Tibial nerve (tissue), 4 donors: ENCODE measurements at regions not wholly inside any gene's neighbourhood (a gene's known extent, or its start where the extent isn't known, plus 50 kb on each side); places are given as distances from the start of the nearest gene placed in this dataset.

Experiments used
- DNase-seq, 2 donors: peaks; one replicate each; pipeline ENCODE4 v3.0.0-alpha.2; 2019; ENCODE audit warnings: low spot score in 2 of 2
- H3K27ac ChIP-seq, 4 donors: fragments of 200-600 bp; sonication (generic) in 3 of 4; one replicate each; pipeline ENCODE4 v1.5.1; 2017 to 2019; ENCODE audit warnings: mild to moderate bottlenecking in 1 of 4
- H3K27me3 ChIP-seq, 2 donors: fragments of 200-600 bp; sonication (generic) in 1 of 2; one replicate each; pipeline versions ENCODE4 v1.5.1 to v1.6.0; 2017 to 2019
- H3K36me3 ChIP-seq, 3 donors: fragments of 200-600 bp; sonication (generic); one replicate each; pipeline ENCODE4 v1.5.1; 2018 to 2019
- H3K4me1 ChIP-seq, 4 donors: fragments of 200-600 bp; sonication (generic) in 3 of 4; one replicate each; pipeline ENCODE4 v1.5.1; 2017 to 2019
- H3K4me3 ChIP-seq, 4 donors: fragments of 200-600 bp; sonication (generic) in 3 of 4; one replicate each; pipeline ENCODE4 v1.5.1; 2017 to 2019; ENCODE audit warnings: mild to moderate bottlenecking in 1 of 4, moderate library complexity in 1 of 4
- H3K9me3 ChIP-seq, 4 donors: fragments of 200-600 bp; sonication (generic) in 3 of 4; one replicate each; pipeline ENCODE4 v1.5.1; 2017 to 2019
- CTCF ChIP-seq, 5 experiments: fragments of 200-600 bp in 3 of 5; fragments of 450-650 bp in 2 of 5; sonication (generic) in 3 of 5; IDR thresholded peaks; one replicate each; pipeline ENCODE4 v1.5.1; 2016 to 2019; ENCODE audit warnings: antibody characterized with exemption in 5 of 5, mild to moderate bottlenecking in 3 of 5, moderate library complexity in 2 of 5
- EP300 ChIP-seq, 2 donors: sonication (generic); formaldehyde crosslinking; IDR thresholded peaks; one replicate each; pipeline ENCODE4 v1.6.1; 2017; ENCODE audit warnings: antibody characterized with exemption in 2 of 2, mild to moderate bottlenecking in 1 of 2
- POLR2A ChIP-seq, 2 donors: fragments of 450-650 bp; IDR thresholded peaks; one replicate each; pipeline ENCODE4 v1.6.1; 2017; ENCODE audit warnings: antibody characterized with exemption in 2 of 2, mild to moderate bottlenecking in 2 of 2, moderate library complexity in 2 of 2
- WGBS, 2 donors: methylation state at CpG; one replicate each; pipeline ENCODE4 v1.1.5; 2018; 5-methylcytosine and 5-hydroxymethylcytosine counted together

GRCh38 chr12:4210183-4210582, 63.4 kb upstream of the CCND2 start:
- no peaks in the 10 kb centered on the region for H3K36me3 ChIP-seq
- H3K27ac ChIP-seq, result no peak overlapping the region
- H3K4me1 ChIP-seq, result no peaks in the 10 kb centered on the region
- no peaks in the 10 kb centered on the region for H3K9me3 ChIP-seq
- peaks cover 0 to 6% of the 10 kb centered on the region in 2 donors for H3K27me3 ChIP-seq
- 78 to 82% methylated on average over 4 of the region's 4 CpGs for WGBS, 2 donors
- no peak overlapping the region for H3K4me3 ChIP-seq
- DNase-seq, result no peak
- TF ChIP-seq CTCF (IDR thresholded peaks at IDR 0.05) (no peak), EP300 (IDR thresholded peaks at IDR 0.05) (no peak), POLR2A (IDR thresholded peaks at IDR 0.05) (no peak)

- TF ChIP-seq EP300 (IDR thresholded peaks at IDR 0.05), result no peak
- TF ChIP-seq CTCF (IDR thresholded peaks at IDR 0.05), result no peak
- TF ChIP-seq POLR2A (IDR thresholded peaks at IDR 0.05), result no peak
- H3K27ac ChIP-seq, result no peak overlapping the region
- no peaks in the 10 kb centered on the region for H3K27me3 ChIP-seq
- H3K9me3 ChIP-seq, result no peaks in the 10 kb centered on the region
- no peak for DNase-seq
- no peaks in the 10 kb centered on the region for H3K36me3 ChIP-seq
- no peak overlapping the region for H3K4me3 ChIP-seq
- no peaks in the 10 kb centered on the region for H3K4me1 ChIP-seq
- 74 to 80% methylated on average over 9 of the region's 9 CpGs for WGBS, 2 donors
These were observed 67.1 kb upstream of the CCND2 start for GRCh38 chr12:4206470-4206869.

- no peak for DNase-seq
- H3K9me3 ChIP-seq, result no peaks in the 10 kb centered on the region
- no peaks in the 10 kb centered on the region for H3K4me1 ChIP-seq
- no peak overlapping the region for H3K27ac ChIP-seq
- TF ChIP-seq POLR2A (IDR thresholded peaks at IDR 0.05), result no peak
- TF ChIP-seq CTCF (IDR thresholded peaks at IDR 0.05), result no peak
- no peak for TF ChIP-seq EP300 (IDR thresholded peaks at IDR 0.05)
- WGBS, 2 donors, result 52 to 57% methylated on average over 3 of the region's 3 CpGs
- H3K36me3 ChIP-seq, result no peaks in the 10 kb centered on the region
- no peaks in the 10 kb centered on the region for H3K27me3 ChIP-seq
- H3K4me3 ChIP-seq, result no peak overlapping the region
These were observed 69.7 kb upstream of the CCND2 start for GRCh38 chr12:4203772-4204376.

GRCh38 chr12:4202918-4203317, 70.6 kb upstream of the CCND2 start:
- WGBS, 2 donors, result 68 to 74% methylated on average over 5 of the region's 5 CpGs
- H3K4me3 ChIP-seq, result no peak overlapping the region
- no peaks in the 10 kb centered on the region for H3K4me1 ChIP-seq
- no peaks in the 10 kb centered on the region for H3K36me3 ChIP-seq
- no peak overlapping the region for H3K27ac ChIP-seq
- no peaks in the 10 kb centered on the region for H3K27me3 ChIP-seq
- H3K9me3 ChIP-seq, result no peaks in the 10 kb centered on the region
- TF ChIP-seq EP300 (IDR thresholded peaks at IDR 0.05), result no peak
- DNase-seq, result no peak

GRCh38 chr12:4202487-4202886, 71.1 kb upstream of the CCND2 start:
- WGBS, 2 donors, result 75% methylated on average over 7 of the region's 7 CpGs

More at GRCh38 chr12:4202487-4202886, 71.1 kb upstream of the CCND2 start:
- H3K27ac ChIP-seq, result no peak overlapping the region
- no peaks in the 10 kb centered on the region for H3K9me3 ChIP-seq
- no peak for DNase-seq
- no peak for TF ChIP-seq CTCF (IDR thresholded peaks at IDR 0.05)
- TF ChIP-seq POLR2A (IDR thresholded peaks at IDR 0.05), result no peak
- TF ChIP-seq EP300 (IDR thresholded peaks at IDR 0.05), result no peak
- no peaks in the 10 kb centered on the region for H3K36me3 ChIP-seq
- H3K4me3 ChIP-seq, result no peak overlapping the region
- no peaks in the 10 kb centered on the region for H3K4me1 ChIP-seq
- H3K27me3 ChIP-seq, result no peaks in the 10 kb centered on the region
